NCI-H2029 treated with DMSO at 0.1 percent for 48 hours (cell line): ENCODE measurements at regions not wholly inside any gene's neighbourhood (a gene's known extent, or its start where the extent isn't known, plus 50 kb on each side); places are given as distances from the start of the nearest gene placed in this dataset.
"Not testable (repeated sequence)": the region's sequence is repeated elsewhere in the genome, so short reads cannot be mapped to it uniquely, and the experiment has no call there.

Experiments
- DNase-seq: peaks from one replicate; lab custom pipeline; 2025; lab: John Stamatoyannopoulos, UW

DNA sequence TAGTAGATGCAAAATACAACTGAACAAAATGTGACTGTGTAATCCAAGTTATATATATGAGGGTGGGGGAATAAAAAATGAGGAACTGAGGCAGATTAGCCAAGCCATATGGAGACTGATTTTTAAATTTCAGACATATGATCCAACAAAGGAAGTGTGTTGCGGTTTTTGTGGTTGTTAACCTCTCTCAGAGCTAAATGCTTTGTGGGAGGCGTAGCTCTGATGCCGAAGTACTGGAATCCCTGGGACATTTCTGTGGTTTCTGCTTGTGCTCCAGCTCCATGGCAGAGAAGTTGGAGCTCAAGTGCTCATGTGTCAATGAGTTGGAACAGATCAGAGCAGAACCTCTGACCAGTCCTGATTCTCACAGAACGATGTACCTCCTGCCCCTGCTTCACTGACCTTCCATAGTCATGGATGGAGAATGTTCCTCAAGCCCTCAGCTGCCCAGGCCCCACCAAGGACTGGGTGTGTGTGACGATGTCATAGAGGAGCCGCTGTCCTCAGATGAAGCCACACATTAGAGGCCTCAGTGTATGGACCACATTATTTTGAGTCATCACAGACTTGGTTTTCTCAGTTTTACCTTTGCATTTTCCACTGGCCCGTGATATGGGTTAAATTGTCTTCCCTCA, 107.6 kb downstream of the SOX1 start:
- no peak for DNase-seq

GRCh38 chr13:112175162-112176075, 108.5 kb downstream of the SOX1 start:
- no peak for DNase-seq

DNA sequence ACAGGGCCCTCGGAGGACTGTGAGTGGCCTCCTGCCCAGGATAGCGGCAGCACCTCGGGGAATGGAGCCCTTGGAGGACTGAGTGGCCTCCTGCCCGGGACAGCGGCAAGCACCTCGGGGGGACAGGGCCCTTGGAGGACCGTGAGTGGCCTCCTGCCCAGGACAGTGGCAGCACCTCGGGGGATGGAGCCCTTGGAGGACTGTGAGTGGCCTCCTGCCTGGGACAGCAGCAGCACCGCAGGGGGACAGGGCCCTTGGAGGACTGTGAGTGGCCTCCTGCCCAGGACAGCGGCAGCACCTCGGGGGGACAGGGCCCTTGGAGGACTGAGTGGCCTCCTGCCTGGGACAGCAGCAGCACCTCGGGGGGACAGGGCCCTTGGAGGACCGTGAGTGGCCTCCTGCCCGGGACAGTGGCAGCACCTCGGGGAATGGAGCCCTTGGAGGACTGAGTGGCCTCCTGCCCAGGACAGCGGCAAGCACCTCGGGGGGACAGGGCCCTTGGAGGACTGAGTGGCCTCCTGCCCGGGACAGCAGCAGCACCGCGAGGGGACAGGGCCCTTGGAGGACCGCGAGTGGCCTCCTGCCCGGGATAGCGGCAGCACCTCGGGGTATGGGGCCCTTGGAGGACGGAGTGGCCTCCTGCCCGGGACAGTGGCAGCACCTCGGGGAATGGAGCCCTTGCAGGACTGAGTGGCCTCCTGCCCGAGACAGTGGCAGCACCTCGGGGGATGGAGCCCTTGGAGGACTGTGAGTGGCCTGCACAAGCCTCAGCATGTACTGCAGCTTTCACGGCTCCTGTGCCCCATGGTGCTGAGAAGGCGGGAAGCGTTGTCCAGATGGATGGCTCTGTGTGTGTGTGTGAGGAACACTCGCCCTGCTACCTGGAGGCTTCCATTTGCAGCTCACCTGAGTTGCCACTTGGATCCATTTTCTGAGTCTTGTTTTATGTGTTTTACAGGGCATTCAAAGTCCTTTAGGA, 109.5 kb downstream of the SOX1 start:
- not testable (repeated sequence) for DNase-seq

- no peak for DNase-seq
Measured at GRCh38 chr13:112177450-112178288, 110.7 kb downstream of the SOX1 start.

DNA sequence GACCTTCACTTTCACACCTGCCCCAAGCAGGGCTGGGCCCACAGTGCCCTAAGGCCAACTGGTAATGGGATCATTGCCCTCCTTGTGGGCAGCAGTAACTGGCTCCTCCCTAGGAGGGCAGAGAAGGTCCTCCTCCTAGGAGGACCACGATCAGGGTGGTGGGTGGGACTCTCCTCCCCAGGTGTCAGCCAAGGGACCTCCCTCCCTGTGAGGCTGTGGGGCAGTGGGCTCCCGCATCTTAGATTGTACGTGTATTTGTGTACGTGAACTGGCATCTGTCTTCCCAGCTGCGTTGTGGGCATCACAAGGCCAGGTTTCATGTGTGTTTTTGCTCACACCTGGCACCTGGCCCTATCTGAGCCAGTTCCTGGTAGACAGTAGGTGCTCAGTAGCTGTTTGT, 111.8 kb downstream of the SOX1 start:
- no peak for DNase-seq

DNA sequence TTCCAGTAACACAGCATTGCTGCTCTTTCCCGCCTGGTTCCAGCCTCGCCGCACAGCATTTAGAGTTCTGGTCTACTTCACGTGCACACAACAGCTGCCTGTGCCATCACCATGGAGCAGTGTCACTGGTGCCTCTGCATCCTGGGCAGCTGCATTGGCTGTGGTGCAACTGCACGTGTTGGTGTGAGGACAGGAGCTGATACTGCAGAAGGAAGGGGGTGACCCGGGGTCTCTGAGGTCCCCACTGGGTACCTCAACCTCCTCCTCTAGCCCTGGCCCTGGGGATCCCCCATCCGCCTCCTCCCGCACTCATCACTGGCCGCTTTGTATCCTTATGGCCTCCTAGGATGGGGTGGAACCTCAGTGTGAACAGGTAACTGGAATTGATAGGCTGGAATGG, 112.5 kb downstream of the SOX1 start:
- no peak for DNase-seq

GRCh38 chr13:112179995-112180394, 113.0 kb downstream of the SOX1 start:
- no peak for DNase-seq

DNA sequence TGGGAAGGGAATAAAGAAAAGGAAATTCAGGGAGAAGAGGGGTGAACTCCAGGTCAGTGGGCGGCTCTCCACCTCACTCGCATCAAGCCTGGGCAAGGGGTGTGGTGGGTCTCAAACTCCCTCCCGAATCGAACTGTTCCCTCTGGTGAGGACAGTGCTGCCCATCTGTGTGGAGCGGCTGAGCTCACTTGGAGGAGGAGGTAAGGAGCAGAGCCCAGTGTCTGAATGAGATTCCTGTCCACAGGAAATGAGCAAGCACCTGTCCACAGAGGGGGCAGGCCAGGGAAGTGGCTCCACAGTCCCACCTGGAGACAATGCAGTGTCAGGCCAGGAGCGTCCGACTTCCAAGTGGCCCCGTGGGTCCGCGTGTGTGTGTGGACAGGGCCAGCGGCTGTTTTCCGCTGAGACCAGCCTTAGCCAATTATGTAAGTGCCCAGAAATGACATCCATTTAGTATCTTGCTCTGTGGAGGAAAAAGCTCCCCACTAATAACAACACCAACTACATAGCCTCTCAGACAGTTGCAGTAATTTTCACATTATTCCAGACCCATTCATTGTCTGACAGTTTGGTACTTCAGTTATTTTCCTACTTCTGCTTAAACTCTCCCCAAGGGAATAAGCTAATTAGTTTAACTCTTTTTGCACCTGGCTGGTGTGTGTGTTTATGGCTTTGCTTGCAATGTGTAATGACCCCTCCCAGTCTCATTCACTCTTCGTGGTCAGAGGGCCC, 114.6 kb downstream of the SOX1 start:
- DNase-seq: no peak

DNA sequence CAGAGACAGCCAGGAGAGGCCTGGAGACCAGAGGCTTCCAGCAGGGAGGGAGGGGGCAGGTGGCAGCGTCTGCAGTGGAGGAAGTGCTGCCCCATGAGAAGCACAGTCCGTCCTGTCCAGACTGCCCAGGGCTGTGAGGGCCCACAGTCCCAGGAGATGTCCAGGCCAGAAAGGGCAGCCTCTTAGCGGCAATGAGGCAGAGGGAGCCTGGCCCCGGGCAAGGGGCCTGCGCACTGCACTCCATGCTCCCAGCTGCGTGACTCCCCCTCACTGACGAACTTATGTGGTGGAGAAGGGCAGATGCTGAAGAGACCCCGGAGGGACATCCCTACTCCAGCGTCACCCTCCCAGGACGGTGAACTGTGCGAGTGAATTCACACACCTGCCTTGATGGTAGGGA, 115.3 kb downstream of the SOX1 start:
- no peak for DNase-seq

DNA sequence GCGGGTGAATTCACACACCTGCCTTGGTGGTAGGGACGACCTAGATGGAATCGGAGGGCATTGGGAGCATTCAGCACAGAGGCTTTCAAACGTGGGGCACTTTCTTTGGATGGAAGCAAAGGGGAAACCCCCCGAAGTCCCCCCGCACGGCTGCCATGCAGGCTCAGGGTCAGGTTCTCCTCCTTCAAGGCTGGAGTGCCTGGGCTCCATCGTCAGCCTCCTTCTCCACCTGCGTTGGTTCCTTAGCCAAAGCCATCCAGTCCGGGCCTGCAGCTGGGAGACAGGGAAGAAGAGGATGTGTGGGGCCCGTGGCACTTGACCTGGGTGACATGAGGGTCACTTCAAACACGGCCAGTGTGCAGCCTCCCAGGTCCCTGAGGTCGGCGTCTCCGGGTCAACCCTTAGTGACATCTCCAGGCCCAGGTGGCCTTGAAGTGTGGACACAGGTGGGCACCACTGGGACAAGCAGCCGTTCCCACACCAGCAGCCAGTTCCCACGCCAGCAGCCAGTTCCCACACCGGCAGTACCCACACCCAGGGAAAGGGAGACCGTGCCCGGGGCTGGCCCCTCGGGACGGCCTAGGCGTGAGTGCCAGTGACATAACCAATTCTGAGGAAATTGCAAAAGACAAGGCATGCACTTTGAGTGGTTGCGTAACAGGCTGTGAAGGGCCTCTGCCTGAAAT, 116.0 kb downstream of the SOX1 start:
- no peak for DNase-seq

GRCh38 chr13:112183532-112184090, 116.7 kb downstream of the SOX1 start:
- DNase-seq: no peak

DNA sequence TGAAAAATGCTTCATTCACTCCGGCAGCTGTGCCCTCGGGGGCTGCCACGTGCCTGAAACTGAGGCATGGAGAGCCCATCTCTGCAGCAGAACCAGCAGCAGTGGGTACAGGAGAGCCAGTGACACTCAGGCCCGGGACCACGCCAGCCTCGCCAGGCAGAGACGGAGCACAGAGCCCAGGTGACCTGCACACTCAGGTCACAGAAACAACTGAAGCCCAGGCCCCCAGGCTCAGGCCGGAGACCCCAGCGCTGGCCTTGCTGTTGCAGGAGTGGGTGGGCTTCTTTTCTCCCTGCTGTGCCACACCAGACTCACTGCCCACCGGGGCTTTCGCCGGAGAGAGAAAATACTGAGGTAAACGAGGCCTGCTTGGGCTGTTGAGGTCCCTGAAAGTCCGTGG, 117.3 kb downstream of the SOX1 start:
- no peak for DNase-seq

GRCh38 chr13:112184851-112185371, 118.0 kb downstream of the SOX1 start:
- no peak for DNase-seq

DNA sequence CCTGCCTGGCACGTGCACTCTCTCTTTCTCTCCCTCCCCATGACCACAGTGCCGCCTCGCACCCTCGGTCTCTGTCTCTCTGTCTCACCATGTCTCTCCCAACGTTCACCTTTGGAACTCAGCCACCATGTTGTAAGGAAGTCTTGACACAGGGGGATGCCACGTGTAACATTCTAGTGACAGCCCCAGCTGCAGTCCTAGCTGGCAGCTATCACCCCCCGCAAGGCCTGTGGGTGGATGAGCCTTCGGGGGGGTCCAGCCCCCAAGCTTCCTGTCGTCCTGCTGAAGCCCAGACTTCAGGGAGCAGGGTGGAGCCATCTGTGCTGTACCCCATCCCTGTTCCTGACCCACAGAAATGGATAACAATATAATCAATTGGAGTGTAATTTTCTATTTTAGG, 118.5 kb downstream of the SOX1 start:
- no peak for DNase-seq

GRCh38 chr13:112186091-112186490, 119.1 kb downstream of the SOX1 start:
- DNase-seq: no peak

- DNase-seq: no peak
Measured at GRCh38 chr13:112187527-112188297, 120.8 kb downstream of the SOX1 start.

- no peak for DNase-seq
Measured at GRCh38 chr13:112188298-112188610, 121.3 kb downstream of the SOX1 start.

- no peak for DNase-seq
Measured at GRCh38 chr13:112193463-112194166, 126.7 kb downstream of the SOX1 start.
